BLaER1 treated with 17β-estradiol and CSF1 and Interleukin-3, amounts not matched to agents 10 nM and 100 nM (cell line): ENCODE measurements at regions not wholly inside any gene's neighbourhood (a gene's known extent, or its start where the extent isn't known, plus 50 kb on each side); places are given as distances from the start of the nearest gene placed in this dataset.

Experiments
- H3K27ac ChIP-seq, 11 experiments: shearing (Covaris generic); formaldehyde crosslinking; 2 replicates each; pipeline ENCODE4 v1.8.1; 2022
- H3K27me3 ChIP-seq, 11 experiments: shearing (Covaris generic); formaldehyde crosslinking; 2 replicates each; pipeline ENCODE4 v1.8.1; 2022
- H3K36me3 ChIP-seq, 11 experiments: shearing (Covaris generic); formaldehyde crosslinking; 2 replicates each; pipeline ENCODE4 v1.8.1; 2022
- H3K4me1 ChIP-seq, 10 experiments: shearing (Covaris generic); formaldehyde crosslinking; 2 replicates each; pipeline ENCODE4 v1.8.1; 2022
- H3K4me2 ChIP-seq, 11 experiments: shearing (Covaris generic); formaldehyde crosslinking; 2 replicates each; pipeline ENCODE4 v1.8.1; 2022
- H3K4me3 ChIP-seq, 10 experiments: shearing (Covaris generic); formaldehyde crosslinking; 2 replicates each; pipeline ENCODE4 v1.8.1; 2022
- H3K9ac ChIP-seq, 11 experiments: shearing (Covaris generic); formaldehyde crosslinking; 2 replicates each; pipeline ENCODE4 v1.8.1; 2022
- H3K9me3 ChIP-seq, 11 experiments: shearing (Covaris generic); formaldehyde crosslinking; replicated peaks in 1 of 11; 2 replicates each; pipeline ENCODE4 v1.8.1; 2022
- H4K20me1 ChIP-seq, 11 experiments: shearing (Covaris generic); formaldehyde crosslinking; 2 replicates each; pipeline ENCODE4 v1.8.1; 2022
- Cebpa-rat ChIP-seq, 11 experiments: shearing (Covaris generic); IDR thresholded peaks; 2 replicates each; pipeline ENCODE4 v1.8.1; 2022

- Histone ChIP-seq H3K4me2 (peak overlapping the region in 2 of 11 experiments; percentile 41 to 66; a peak in 4 of 22 replicates), H3K27me3 (no peaks in the 10 kb centered on the region), H3K9me3 (0 out of 22 replicates have a peak, but pooled peaks cover 0 to 3% (median 0%) of the 10 kb centered on the region in 11 experiments), H3K9ac (no peak overlapping the region), H3K27ac (peak overlapping the region in 2 of 11 experiments; percentile 40 to 47; a peak in 2 of 22 replicates), H3K4me1 (peaks cover 0 to 27% (median 0%) of the 10 kb centered on the region in 10 experiments; a peak in 4 of 20 replicates), H3K4me3 (no peak overlapping the region), H3K36me3 (no peaks in the 10 kb centered on the region), H4K20me1 (no peaks in the 10 kb centered on the region)
- TF ChIP-seq Cebpa-rat (IDR thresholded peaks at IDR 0.05) = no peak
These were observed 584.3 kb downstream of the KLHL13 start for GRCh38 chrX:117532339-117532738.

GRCh38 chrX:117522725-117523700 is 593.6 kb downstream of the KLHL13 start:
- no peak for TF ChIP-seq Cebpa-rat (IDR thresholded peaks at IDR 0.05)
- H3K36me3 ChIP-seq = no peaks in the 10 kb centered on the region

GRCh38 chrX:117517994-117518393 is 598.6 kb downstream of the KLHL13 start:
- H3K9ac ChIP-seq = no peak overlapping the region
- TF ChIP-seq Cebpa-rat (IDR thresholded peaks at IDR 0.05) = no peak
- no peaks in the 10 kb centered on the region for H3K27me3 ChIP-seq
- no peak overlapping the region for H3K4me2 ChIP-seq
- H3K36me3 ChIP-seq = no peaks in the 10 kb centered on the region
- H4K20me1 ChIP-seq = no peaks in the 10 kb centered on the region
- no peaks in the 10 kb centered on the region for H3K9me3 ChIP-seq
- no peak overlapping the region for H3K27ac ChIP-seq
- H3K4me1 ChIP-seq = peaks cover 0 to 14% (median 5%) of the 10 kb centered on the region in 10 experiments; a peak in 7 of 20 replicates
- no peak overlapping the region for H3K4me3 ChIP-seq

More at GRCh38 chrX:117522725-117523700, 593.6 kb downstream of the KLHL13 start:
- Histone ChIP-seq H3K4me2 (no peak overlapping the region), H4K20me1 (no peaks in the 10 kb centered on the region), H3K9ac (no peak overlapping the region), H3K9me3 (no peaks in the 10 kb centered on the region), H3K4me1 (no peaks in the 10 kb centered on the region), H3K4me3 (no peak overlapping the region), H3K27me3 (no peaks in the 10 kb centered on the region), H3K27ac (no peak overlapping the region)

- Histone ChIP-seq H3K9ac (no peak overlapping the region), H3K27ac (no peak overlapping the region), H3K4me3 (no peak overlapping the region), H3K4me1 (peaks cover 0 to 8% (median 2%) of the 10 kb centered on the region in 10 experiments; a peak in 7 of 20 replicates), H4K20me1 (no peaks in the 10 kb centered on the region), H3K27me3 (no peaks in the 10 kb centered on the region), H3K36me3 (no peaks in the 10 kb centered on the region), H3K9me3 (no peaks in the 10 kb centered on the region), H3K4me2 (no peak overlapping the region)
- no peak for TF ChIP-seq Cebpa-rat (IDR thresholded peaks at IDR 0.05)
These were observed 605.2 kb downstream of the KLHL13 start for GRCh38 chrX:117511379-117511778.

- no peak for TF ChIP-seq Cebpa-rat (IDR thresholded peaks at IDR 0.05)
- H3K4me2 ChIP-seq = no peak overlapping the region
- no peaks in the 10 kb centered on the region for H3K9me3 ChIP-seq
- H3K4me3 ChIP-seq = no peak overlapping the region
- H3K36me3 ChIP-seq = no peaks in the 10 kb centered on the region
- H3K4me1 ChIP-seq = no peaks in the 10 kb centered on the region
- no peaks in the 10 kb centered on the region for H3K27me3 ChIP-seq
- H4K20me1 ChIP-seq = no peaks in the 10 kb centered on the region
- H3K9ac ChIP-seq = no peak overlapping the region
- H3K27ac ChIP-seq = no peak overlapping the region
These were observed 606.2 kb downstream of the KLHL13 start for GRCh38 chrX:117510453-117510852.

- TF ChIP-seq Cebpa-rat (IDR thresholded peaks at IDR 0.05) = no peak
- Histone ChIP-seq H3K4me2 (no peak overlapping the region), H3K9me3 (no peaks in the 10 kb centered on the region), H3K4me3 (no peak overlapping the region), H3K36me3 (no peaks in the 10 kb centered on the region), H4K20me1 (no peaks in the 10 kb centered on the region), H3K4me1 (no peaks in the 10 kb centered on the region), H3K9ac (no peak overlapping the region), H3K27me3 (no peaks in the 10 kb centered on the region), H3K27ac (no peak overlapping the region)
These were observed 608.6 kb downstream of the KLHL13 start for GRCh38 chrX:117508021-117508420.

- Histone ChIP-seq H4K20me1 (no peaks in the 10 kb centered on the region), H3K27ac (no peak overlapping the region), H3K4me1 (no peaks in the 10 kb centered on the region), H3K9ac (no peak overlapping the region), H3K27me3 (no peaks in the 10 kb centered on the region), H3K36me3 (no peaks in the 10 kb centered on the region), H3K9me3 (no peaks in the 10 kb centered on the region), H3K4me2 (no peak overlapping the region), H3K4me3 (no peak overlapping the region)
- TF ChIP-seq Cebpa-rat (IDR thresholded peaks at IDR 0.05) = no peak
These were observed 629.2 kb downstream of the KLHL13 start for GRCh38 chrX:117487421-117487820.

- TF ChIP-seq Cebpa-rat (IDR thresholded peaks at IDR 0.05) = no peak
- Histone ChIP-seq H3K4me3 (no peak overlapping the region), H4K20me1 (no peaks in the 10 kb centered on the region), H3K9ac (no peak overlapping the region), H3K4me2 (no peak overlapping the region), H3K4me1 (no peaks in the 10 kb centered on the region), H3K36me3 (no peaks in the 10 kb centered on the region), H3K9me3 (no peaks in the 10 kb centered on the region), H3K27ac (no peak overlapping the region), H3K27me3 (no peaks in the 10 kb centered on the region)
These were observed 632.7 kb downstream of the KLHL13 start for GRCh38 chrX:117483950-117484349.

GRCh38 chrX:117458243-117458968 is 658.2 kb downstream of the KLHL13 start:
- no peaks in the 10 kb centered on the region for H4K20me1 ChIP-seq
- no peak overlapping the region for H3K9ac ChIP-seq
- H3K4me3 ChIP-seq = no peak overlapping the region
- no peak overlapping the region for H3K27ac ChIP-seq
- TF ChIP-seq Cebpa-rat (IDR thresholded peaks at IDR 0.05) = no peak
- peaks cover 8 to 20% (median 12%) of the 10 kb centered on the region in 11 experiments; a peak in 15 of 22 replicates for H3K9me3 ChIP-seq
- H3K4me1 ChIP-seq = no peaks in the 10 kb centered on the region
- H3K27me3 ChIP-seq = no peaks in the 10 kb centered on the region
- H3K4me2 ChIP-seq = no peak overlapping the region
- H3K36me3 ChIP-seq = no peaks in the 10 kb centered on the region
